Endothelial cell of umbilical vein (primary cell): ENCODE measurements at regions not wholly inside any gene's neighbourhood (a gene's known extent, or its start where the extent isn't known, plus 50 kb on each side); places are given as distances from the start of the nearest gene placed in this dataset.

ENCODE experiments used
- EZH2 ChIP-seq: IDR thresholded peaks from 2 replicates; pipeline ENCODE4 v1.6.1; 2012; ENCODE audit warnings: borderline replicate concordance, low read depth, mild to moderate bottlenecking, moderate library complexity, low read length, inconsistent platforms; ENCODE audit not compliant: severe bottlenecking
- MYC ChIP-seq: IDR thresholded peaks from one replicate; pipeline ENCODE4 v1.6.1; 2011; ENCODE audit warnings: mild to moderate bottlenecking, low read depth, low read length
- POLR2A ChIP-seq: IDR thresholded peaks from 2 replicates; pipeline ENCODE4 v1.6.1; 2012; ENCODE audit warnings: low read depth, mild to moderate bottlenecking, control low read depth, low read length
- POLR2AphosphoS5 ChIP-seq: IDR thresholded peaks from 2 replicates; pipeline ENCODE4 v1.6.1; 2012; ENCODE audit warnings: low read depth, mild to moderate bottlenecking, control low read depth, low read length, moderate library complexity; ENCODE audit not compliant: insufficient read depth
- TF ChIP-seq, protein P1 (sequence below), 2 donors: IDR thresholded peaks; 1 replicate in 1 of 2; 2 replicates in 1 of 2; pipeline ENCODE4 v1.5.1; 2011; ENCODE audit warnings: low read length in 2 of 2, mild to moderate bottlenecking in 2 of 2, moderate library complexity in 2 of 2, control low read depth in 1 of 2, inconsistent platforms in 1 of 2, low read depth in 1 of 2; ENCODE audit not compliant: insufficient read depth in 1 of 2; ENCODE audit errors: extremely low read depth in 1 of 2
- TF ChIP-seq, protein P2 (sequence below): IDR thresholded peaks from 2 replicates; pipeline ENCODE4 v1.6.1; 2011; ENCODE audit not compliant: insufficient read depth, insufficient read length

DNA sequence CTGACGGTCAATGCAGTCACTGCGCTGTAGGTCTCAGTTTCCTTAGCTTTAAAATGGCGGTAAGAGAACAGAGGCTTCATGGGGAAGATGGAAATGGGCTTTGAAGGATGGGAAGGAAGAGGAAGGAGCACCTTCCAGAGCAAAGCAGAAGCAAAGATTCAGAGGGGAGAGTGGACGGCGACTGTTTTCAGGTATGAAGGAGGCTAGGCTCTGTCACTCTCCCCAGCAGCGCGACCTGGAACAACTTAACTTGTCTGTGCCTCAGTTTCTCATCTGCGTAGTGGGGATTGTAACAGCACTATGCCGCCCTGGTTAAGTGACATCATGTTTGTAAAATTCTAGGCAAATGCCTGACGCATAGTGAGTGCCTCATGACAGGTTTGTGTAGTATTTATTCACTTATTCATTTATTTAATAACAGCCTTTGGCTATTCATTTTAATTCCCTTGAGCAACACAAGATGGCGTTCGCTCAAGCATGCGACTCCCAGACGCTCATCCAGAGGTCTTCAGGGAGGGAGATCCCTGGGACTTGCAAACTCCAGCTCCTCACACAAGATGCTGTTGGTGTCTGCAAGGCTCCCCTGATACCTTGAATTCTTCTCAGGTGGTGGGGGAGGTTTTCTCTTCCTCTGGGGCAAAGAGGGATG is 336.3 kb downstream of the DYSF start:
- TF ChIP-seq, protein P1, sequence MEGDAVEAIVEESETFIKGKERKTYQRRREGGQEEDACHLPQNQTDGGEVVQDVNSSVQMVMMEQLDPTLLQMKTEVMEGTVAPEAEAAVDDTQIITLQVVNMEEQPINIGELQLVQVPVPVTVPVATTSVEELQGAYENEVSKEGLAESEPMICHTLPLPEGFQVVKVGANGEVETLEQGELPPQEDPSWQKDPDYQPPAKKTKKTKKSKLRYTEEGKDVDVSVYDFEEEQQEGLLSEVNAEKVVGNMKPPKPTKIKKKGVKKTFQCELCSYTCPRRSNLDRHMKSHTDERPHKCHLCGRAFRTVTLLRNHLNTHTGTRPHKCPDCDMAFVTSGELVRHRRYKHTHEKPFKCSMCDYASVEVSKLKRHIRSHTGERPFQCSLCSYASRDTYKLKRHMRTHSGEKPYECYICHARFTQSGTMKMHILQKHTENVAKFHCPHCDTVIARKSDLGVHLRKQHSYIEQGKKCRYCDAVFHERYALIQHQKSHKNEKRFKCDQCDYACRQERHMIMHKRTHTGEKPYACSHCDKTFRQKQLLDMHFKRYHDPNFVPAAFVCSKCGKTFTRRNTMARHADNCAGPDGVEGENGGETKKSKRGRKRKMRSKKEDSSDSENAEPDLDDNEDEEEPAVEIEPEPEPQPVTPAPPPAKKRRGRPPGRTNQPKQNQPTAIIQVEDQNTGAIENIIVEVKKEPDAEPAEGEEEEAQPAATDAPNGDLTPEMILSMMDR (IDR thresholded peaks at IDR 0.05; ENCODE audit: extremely low read depth in 1 of 2, insufficient read depth in 1 of 2, low read depth in 1 of 2, low read length in 2 of 2) = no peak
- no peak for TF ChIP-seq POLR2A
- no peak for TF ChIP-seq MYC
- TF ChIP-seq, protein P2, sequence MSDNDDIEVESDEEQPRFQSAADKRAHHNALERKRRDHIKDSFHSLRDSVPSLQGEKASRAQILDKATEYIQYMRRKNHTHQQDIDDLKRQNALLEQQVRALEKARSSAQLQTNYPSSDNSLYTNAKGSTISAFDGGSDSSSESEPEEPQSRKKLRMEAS = no peak
- no peak for TF ChIP-seq EZH2
- TF ChIP-seq POLR2AphosphoS5 = no peak
